Breast epithelium (tissue), 3 donors: ENCODE measurements at regions not wholly inside any gene's neighbourhood (a gene's known extent, or its start where the extent isn't known, plus 50 kb on each side); places are given as distances from the start of the nearest gene placed in this dataset.

ENCODE experiments used
- POLR2A ChIP-seq: fragments of 450-650 bp; IDR thresholded peaks from one replicate; pipeline ENCODE4 v1.6.1; 2016; ENCODE audit warnings: antibody characterized with exemption, mild to moderate bottlenecking, moderate library complexity
- POLR2AphosphoS5 ChIP-seq, 3 donors: sonication (generic); formaldehyde crosslinking; IDR thresholded peaks; one replicate each; pipeline ENCODE4 v1.6.1; 2017; ENCODE audit warnings: antibody characterized with exemption in 3 of 3

GRCh38 chr2:103010751-103011150, 248.9 kb downstream of the TMEM182 start:
- TF ChIP-seq POLR2AphosphoS5 (IDR thresholded peaks at IDR 0.05) = no peak
- TF ChIP-seq POLR2A = no peak
